ENCODE measurements at regions not wholly inside any gene's neighbourhood (a gene's known extent, or its start where the extent isn't known, plus 50 kb on each side); places are given as distances from the start of the nearest gene placed in this dataset.
A peak's percentile ranks its signal among the peaks of the same experiment; 100 is the strongest.
"Not testable (repeated sequence)": the region's sequence is repeated elsewhere in the genome, so short reads cannot be mapped to it uniquely, and the experiment has no call there.

DNA sequence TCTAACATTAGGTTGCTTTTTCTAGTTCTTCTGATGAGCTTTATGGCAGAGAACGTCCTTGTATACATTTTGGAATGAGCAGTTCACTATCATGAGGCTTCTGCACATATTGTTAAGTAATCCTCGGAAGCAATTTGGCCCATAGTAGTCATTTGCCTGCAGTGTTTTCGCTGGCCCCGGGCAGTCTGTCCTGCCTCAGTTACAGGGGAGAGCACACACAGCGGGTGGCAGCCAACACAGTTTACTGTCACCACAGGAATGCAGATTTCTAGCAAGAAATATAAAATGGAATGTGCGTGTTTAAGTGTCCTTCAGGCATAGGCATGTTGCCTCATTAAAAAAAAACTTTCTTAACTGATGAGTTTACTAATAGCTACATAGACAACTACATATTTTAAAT lies 71.5 kb upstream of the GJB6 start:
- no peak overlapping the region for H3K4me3 Mint-ChIP-seq
- H3K27me3 Mint-ChIP-seq = peaks cover 43 to 74% (median 49%) of the 10 kb centered on the region in 3 donors
- H3K4me1 Mint-ChIP-seq = peaks cover 0 to 4% (median 0%) of the 10 kb centered on the region in 3 donors
- H3K9me3 Mint-ChIP-seq = peaks cover 0 to 24% (median 11%) of the 10 kb centered on the region in 7 donors
- no peak overlapping the region for H3K27ac Mint-ChIP-seq
- DNase-seq (no peak), ATAC-seq (ENCODE audit: low read depth in 2 of 2) (no peak)
- peaks cover 0 to 18% of the 10 kb centered on the region in 2 donors for H3K36me3 Mint-ChIP-seq

DNA sequence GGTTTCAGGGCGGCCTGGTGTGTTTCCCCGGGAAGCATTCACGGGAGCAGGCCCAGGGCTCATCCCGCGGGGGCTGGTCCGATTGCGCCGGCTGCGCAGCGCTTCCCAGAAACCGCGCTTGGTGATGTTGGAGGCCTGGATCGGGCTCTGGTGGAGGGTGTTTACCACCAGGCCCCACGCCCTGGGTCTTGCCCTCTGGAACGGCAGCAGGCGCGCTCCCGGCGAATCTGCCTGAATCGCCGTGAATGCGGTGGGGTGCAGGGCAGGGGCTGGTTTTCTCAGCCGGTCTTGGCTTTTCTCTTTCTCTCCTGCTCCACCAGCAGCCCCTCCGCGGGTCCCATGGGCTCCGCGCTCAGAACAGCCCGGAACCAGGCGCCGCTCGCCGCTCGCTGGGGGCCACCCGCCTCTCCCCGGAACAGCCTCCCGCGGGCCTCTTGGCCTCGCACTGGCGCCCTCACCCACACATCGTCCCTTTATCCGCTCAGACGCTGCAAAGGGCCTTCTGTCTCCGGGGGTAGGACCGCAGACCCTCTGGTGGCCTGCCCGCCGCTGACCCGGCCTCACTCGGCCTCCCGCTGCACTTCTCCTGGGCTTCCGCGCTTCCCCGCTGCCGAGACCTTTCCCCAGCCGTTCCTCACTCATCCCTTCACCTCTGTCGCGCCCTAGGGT lies 69.4 kb upstream of the GJB6 start:
- H3K4me1 Mint-ChIP-seq = peaks cover 0 to 4% (median 0%) of the 10 kb centered on the region in 3 donors
- H3K27me3 Mint-ChIP-seq = peaks cover 45 to 76% (median 48%) of the 10 kb centered on the region in 3 donors
- no peak overlapping the region for H3K27ac Mint-ChIP-seq
- ATAC-seq (ENCODE audit: low read depth in 2 of 2) (no peak), DNase-seq (no peak)
- H3K4me3 Mint-ChIP-seq = no peak overlapping the region
- H3K9me3 Mint-ChIP-seq = peaks cover 0 to 4% (median 2%) of the 10 kb centered on the region in 7 donors
- H3K36me3 Mint-ChIP-seq = peaks cover 0 to 7% of the 10 kb centered on the region in 2 donors

DNA sequence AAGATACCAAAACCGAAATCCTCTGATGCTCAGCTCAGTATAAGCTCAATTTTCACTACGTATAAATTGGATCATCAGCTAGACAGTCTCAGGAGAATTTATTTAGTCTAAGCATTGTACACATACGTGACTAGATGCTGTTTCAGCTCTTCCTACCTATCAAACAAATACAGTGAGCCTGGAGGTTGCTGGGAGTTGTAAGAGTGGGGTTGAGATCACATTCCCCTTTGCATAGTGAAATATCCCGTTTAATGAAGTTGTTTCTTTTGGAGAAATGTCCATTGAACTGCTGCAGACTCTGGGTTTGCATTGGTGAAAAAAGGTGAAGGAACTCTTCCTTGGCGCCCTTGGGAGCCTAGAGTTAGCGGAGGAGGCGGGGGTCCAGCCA lies 68.9 kb upstream of the GJB6 start:
- Mint-ChIP-seq H3K27me3 (peaks cover 45 to 72% (median 49%) of the 10 kb centered on the region in 3 donors), H3K4me1 (peaks cover 0 to 4% (median 0%) of the 10 kb centered on the region in 3 donors), H3K9me3 (peaks cover 0 to 4% (median 0%) of the 10 kb centered on the region in 7 donors), H3K36me3 (peaks cover 0 to 7% of the 10 kb centered on the region in 2 donors), H3K4me3 (peak overlapping the region in 1 of 8 donors; percentile 10), H3K27ac (no peak overlapping the region)
- ATAC-seq (ENCODE audit: low read depth in 2 of 2) (no peak), DNase-seq (no peak)

DNA sequence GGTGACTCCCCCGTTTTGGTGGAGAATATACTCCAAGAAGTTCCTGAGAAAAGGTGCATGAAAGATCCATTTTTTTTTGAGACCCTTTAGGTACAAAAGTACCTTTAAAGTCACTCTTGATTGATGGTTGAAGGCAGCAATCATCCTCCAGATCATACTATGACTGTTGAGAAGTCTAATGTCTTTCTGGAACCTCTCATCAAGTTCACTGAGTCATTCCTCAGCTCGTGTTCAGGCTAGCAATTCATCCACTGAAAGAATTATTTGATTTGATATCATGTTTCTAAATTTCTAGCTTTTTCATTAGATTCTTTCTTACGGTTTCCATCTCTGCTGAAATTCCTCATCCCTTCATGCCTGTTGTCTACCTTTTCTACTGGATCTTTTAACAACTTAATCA lies 65.1 kb upstream of the GJB6 start:
- H3K27ac Mint-ChIP-seq = no peak overlapping the region
- peaks cover 0 to 4% (median 0%) of the 10 kb centered on the region in 3 donors for H3K4me1 Mint-ChIP-seq
- no peak overlapping the region for H3K4me3 Mint-ChIP-seq
- ATAC-seq (ENCODE audit: low read depth in 2 of 2) = no peak
- H3K27me3 Mint-ChIP-seq = peaks cover 28 to 54% (median 51%) of the 10 kb centered on the region in 3 donors
- no peak for DNase-seq
- H3K36me3 Mint-ChIP-seq = peaks cover 0 to 5% of the 10 kb centered on the region in 2 donors
- H3K9me3 Mint-ChIP-seq = no peaks in the 10 kb centered on the region

DNA sequence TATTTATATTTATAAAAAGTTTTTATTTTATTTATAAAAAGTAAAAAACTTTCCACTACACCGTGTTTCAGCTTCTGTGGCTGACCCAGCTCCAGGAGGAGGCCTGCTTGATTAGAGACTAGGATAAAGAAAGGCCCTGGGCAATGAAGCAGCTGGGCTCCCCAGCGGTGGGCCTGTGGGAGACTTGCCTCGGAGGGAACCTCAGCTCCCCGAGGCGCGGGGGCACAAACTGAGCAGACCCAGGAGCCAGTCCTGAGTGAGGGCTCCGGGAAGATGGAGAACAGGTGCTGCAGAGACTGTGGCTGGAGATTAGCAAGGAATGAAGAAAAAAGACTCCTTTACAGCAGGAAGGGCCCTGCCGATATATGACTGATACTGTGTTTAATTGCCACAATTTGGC lies 63.8 kb upstream of the GJB6 start:
- H3K27me3 Mint-ChIP-seq = peaks cover 21 to 42% (median 39%) of the 10 kb centered on the region in 3 donors
- DNase-seq (no peak), ATAC-seq (ENCODE audit: low read depth in 2 of 2) (no peak)
- no peaks in the 10 kb centered on the region for H3K4me1 Mint-ChIP-seq
- no peak overlapping the region for H3K27ac Mint-ChIP-seq
- H3K9me3 Mint-ChIP-seq = peaks cover 0 to 2% (median 0%) of the 10 kb centered on the region in 7 donors
- no peaks in the 10 kb centered on the region for H3K36me3 Mint-ChIP-seq
- H3K4me3 Mint-ChIP-seq = no peak overlapping the region

DNA sequence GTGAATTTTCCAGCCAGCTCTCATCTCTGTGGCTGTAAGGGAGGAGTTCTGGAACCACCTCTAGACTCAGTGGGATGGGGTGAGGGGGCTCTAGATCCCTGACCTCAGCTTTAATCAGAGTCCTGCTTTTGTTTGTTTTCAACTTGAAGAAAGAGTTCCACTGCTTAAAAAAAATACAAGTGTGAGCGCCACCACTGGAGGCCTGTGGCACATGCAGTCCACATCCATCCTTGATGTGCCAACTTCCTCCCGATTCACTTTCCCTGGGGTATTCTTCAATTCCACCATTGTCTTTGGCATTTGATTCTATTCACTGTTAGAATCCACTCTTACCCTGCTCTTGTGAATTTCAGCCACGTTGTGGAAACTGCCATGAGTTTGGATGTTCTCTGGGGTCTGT lies 62.4 kb upstream of the GJB6 start:
- H3K27me3 Mint-ChIP-seq = peaks cover 9 to 27% (median 24%) of the 10 kb centered on the region in 3 donors
- H3K9me3 Mint-ChIP-seq = peaks cover 0 to 2% (median 0%) of the 10 kb centered on the region in 7 donors
- ATAC-seq (ENCODE audit: low read depth in 2 of 2) = no peak
- H3K27ac Mint-ChIP-seq = no peak overlapping the region
- H3K4me1 Mint-ChIP-seq = no peaks in the 10 kb centered on the region
- no peaks in the 10 kb centered on the region for H3K36me3 Mint-ChIP-seq
- no peak overlapping the region for H3K4me3 Mint-ChIP-seq
- DNase-seq = no peak

DNA sequence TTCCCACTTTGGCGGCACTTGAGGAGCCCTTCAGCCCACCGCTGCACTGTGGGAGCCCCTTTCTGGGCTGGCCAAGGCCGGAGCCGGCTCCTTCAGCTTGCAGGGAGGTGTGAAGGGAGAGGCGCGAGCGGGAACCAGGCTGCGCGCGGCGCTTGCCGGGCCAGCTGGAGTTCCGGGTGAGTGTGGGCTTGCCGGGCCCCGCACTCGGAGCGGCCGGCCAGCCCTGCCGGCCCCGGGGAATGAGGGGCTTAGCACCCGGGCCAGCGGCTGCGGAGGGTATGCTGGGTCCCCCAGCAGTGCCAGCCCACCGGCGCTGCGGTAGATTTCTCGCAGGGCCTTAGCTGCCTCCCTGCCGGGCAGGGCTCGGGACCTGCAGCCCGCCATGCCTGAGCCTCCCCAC lies 60.2 kb upstream of the GJB6 start:
- H3K27me3 Mint-ChIP-seq = peaks cover 0 to 11% (median 10%) of the 10 kb centered on the region in 3 donors
- DNase-seq; H3K4me3 Mint-ChIP-seq; H3K4me1 Mint-ChIP-seq; H3K36me3 Mint-ChIP-seq; H3K9me3 Mint-ChIP-seq; ATAC-seq (ENCODE audit: low read depth in 2 of 2); H3K27ac Mint-ChIP-seq: not testable (repeated sequence)

DNA sequence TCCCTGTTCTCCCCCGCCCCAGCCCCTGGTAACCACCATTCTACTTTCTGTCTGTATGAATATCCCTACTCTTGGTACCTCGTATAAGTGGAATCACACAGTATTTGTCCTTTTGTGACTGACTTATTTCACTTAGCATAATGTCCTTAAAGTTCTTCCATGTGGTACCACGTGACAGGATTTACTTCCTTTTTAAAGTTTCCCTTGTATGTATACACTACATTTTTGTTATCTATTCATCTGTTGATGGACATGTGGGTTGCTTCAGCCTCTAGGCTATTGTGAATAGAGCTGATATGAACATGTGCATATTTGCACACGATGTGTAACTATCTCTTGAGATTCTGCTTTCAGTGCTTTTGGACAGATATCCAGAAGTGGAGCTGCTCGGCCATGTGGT lies 59.6 kb upstream of the GJB6 start:
- no peaks in the 10 kb centered on the region for H3K4me1 Mint-ChIP-seq
- no peaks in the 10 kb centered on the region for H3K36me3 Mint-ChIP-seq
- DNase-seq (no peak), ATAC-seq (ENCODE audit: low read depth in 2 of 2) (no peak)
- no peak overlapping the region for H3K4me3 Mint-ChIP-seq
- H3K27ac Mint-ChIP-seq = no peak overlapping the region
- H3K9me3 Mint-ChIP-seq = peaks cover 0 to 14% (median 6%) of the 10 kb centered on the region in 7 donors
- H3K27me3 Mint-ChIP-seq = peaks cover 0 to 11% (median 5%) of the 10 kb centered on the region in 3 donors

DNA sequence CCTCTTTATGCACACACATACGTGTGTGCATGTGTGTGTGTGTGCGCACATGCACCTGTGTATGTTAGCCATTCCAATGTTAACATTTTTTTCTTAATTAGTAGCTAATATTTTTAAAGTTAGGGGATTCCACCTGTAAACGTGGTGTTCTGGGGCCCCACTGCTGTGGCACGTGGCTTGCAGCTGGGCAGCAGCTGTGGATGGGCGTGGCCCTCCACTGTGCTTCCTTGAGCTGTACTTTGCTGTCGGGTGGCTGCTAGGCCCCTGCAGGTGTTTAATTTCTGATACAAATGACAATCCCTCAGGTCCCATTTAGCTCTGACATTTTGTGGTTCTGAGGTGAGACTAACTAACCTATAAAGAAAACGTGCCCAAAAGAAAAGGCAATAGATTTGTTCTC lies 58.9 kb upstream of the GJB6 start:
- no peak overlapping the region for H3K4me3 Mint-ChIP-seq
- peaks cover 0 to 6% of the 10 kb centered on the region in 2 donors for H3K36me3 Mint-ChIP-seq
- peaks cover 5 to 21% (median 12%) of the 10 kb centered on the region in 7 donors for H3K9me3 Mint-ChIP-seq
- H3K4me1 Mint-ChIP-seq = no peaks in the 10 kb centered on the region
- ATAC-seq (ENCODE audit: low read depth in 2 of 2) (no peak), DNase-seq (no peak)
- H3K27ac Mint-ChIP-seq = peak overlapping the region in 1 of 6 donors; percentile 75
- peaks cover 0 to 11% (median 4%) of the 10 kb centered on the region in 3 donors for H3K27me3 Mint-ChIP-seq

DNA sequence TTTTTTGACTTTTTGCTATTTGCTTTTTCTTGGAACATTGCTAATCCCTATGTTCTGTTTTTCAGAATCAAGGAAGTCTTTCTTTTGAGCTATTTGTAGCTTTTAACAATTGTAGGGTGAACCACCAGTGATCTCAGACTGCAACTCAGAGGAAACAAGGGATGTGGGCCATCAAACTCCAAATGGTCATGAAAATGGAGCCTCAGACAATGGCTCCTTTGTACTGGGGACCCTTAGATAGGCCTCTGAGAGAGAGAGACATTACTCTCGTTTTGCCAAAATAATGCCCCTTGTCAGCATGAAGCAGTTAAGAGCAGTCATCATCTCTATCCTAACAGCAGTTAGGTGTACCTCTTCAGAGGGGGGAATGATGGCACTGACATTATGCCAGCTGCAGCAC lies 56.4 kb upstream of the GJB6 start:
- ATAC-seq (ENCODE audit: low read depth in 2 of 2) (no peak), DNase-seq (no peak)
- peaks cover 15 to 43% (median 31%) of the 10 kb centered on the region in 7 donors for H3K9me3 Mint-ChIP-seq
- peaks cover 0 to 6% of the 10 kb centered on the region in 2 donors for H3K36me3 Mint-ChIP-seq
- H3K4me3 Mint-ChIP-seq = no peak overlapping the region
- H3K4me1 Mint-ChIP-seq = no peaks in the 10 kb centered on the region
- no peaks in the 10 kb centered on the region for H3K27me3 Mint-ChIP-seq
- no peak overlapping the region for H3K27ac Mint-ChIP-seq

DNA sequence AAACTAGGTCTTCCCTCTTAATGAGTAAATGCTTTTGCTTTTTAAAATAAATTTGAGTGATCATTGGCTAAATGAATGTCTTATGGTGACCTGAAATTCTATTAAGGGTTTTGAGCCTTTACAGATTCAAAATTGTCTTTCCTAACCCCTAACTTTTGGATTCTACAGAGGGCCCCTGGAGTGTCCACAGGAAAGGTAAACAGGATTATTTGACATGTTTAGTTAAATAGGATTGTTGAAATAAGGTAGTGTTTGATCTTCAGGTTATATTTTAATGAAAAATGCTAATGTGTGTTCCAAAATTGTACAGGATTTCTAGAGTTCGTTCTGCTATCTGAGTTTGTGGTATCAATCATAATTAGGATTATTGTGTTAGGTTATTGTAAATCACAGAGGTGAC lies 55.9 kb upstream of the GJB6 start:
- peaks cover 15 to 49% (median 37%) of the 10 kb centered on the region in 7 donors for H3K9me3 Mint-ChIP-seq
- no peak for ATAC-seq (ENCODE audit: low read depth in 2 of 2)

DNA sequence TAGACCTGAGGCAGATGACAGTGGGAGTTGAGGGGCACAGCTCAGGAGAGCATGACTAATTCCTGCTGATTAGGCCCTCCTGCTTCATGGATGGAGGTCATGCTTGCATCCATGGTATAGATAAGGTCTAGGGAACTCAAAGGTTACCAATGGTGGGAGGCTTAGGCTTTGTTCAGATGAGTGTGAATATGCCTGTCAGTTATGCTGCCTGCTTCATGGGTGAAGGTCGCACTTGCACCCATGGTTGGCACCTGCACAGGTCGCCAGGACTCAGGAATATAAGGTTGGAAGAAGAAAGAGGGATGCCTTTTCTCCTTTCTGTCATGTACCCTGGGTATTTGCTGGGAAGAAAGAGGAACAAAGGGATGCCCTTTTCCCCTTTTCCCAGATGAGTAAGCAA lies 53.4 kb upstream of the GJB6 start:
- peaks cover 19 to 59% (median 43%) of the 10 kb centered on the region in 7 donors for H3K9me3 Mint-ChIP-seq
- H3K27me3 Mint-ChIP-seq = no peaks in the 10 kb centered on the region
- H3K4me1 Mint-ChIP-seq = no peaks in the 10 kb centered on the region
- ATAC-seq (ENCODE audit: low read depth in 2 of 2) (no peak), DNase-seq (no peak)
- H3K36me3 Mint-ChIP-seq = peaks cover 0 to 6% of the 10 kb centered on the region in 2 donors
- H3K27ac Mint-ChIP-seq = no peak overlapping the region
- H3K4me3 Mint-ChIP-seq = no peak overlapping the region

More for the DNA sequence above, 55.9 kb upstream of the GJB6 start:
- Mint-ChIP-seq H3K36me3 (peaks cover 0 to 6% of the 10 kb centered on the region in 2 donors), H3K27me3 (no peaks in the 10 kb centered on the region), H3K27ac (no peak overlapping the region), H3K4me1 (no peaks in the 10 kb centered on the region), H3K4me3 (no peak overlapping the region)
- DNase-seq = no peak
